ENCODE measurements at regions not wholly inside any gene's neighbourhood (a gene's known extent, or its start where the extent isn't known, plus 50 kb on each side); places are given as distances from the start of the nearest gene placed in this dataset.

DNA sequence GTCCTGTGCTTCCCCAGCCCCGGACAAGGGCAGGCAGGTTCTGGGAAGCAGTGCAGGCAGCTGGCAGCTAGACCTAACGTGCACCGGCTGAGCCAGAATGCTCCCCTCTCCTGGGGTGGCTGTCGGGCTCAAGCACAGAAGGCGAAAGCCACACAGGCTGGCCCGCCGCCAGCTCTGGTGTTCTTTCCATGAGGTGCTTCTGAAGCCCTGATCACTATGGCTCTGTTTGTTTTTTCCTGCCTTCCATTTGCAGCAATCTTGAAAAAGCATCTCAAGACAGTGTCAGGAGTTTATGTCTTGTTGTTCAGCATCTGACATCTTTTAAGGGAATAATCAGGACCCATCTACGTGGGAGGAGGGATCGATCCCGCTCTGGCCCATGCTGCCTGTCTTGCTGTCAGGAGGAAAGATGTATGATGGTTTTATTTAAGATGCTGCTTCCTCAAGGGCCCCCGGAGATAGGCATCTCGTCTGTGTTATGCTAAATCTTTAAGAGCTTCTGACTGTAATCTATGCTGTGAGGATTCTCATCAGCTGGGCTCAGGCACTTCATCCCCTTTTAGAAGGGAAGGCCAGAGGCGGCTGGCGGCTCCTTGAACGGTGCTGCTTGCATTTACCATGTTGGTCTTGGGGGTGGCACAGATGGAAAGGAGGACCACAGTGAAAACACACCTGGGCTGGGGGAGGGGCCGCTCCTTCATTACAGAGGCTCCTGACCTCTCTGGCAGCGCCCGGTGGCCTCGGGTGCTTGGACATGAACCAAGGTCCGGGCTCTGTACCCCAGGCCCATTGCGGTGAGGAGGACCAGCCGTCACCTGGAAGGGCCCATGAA lies 118.5 kb upstream of the HDAC4 start:
- no peak for DNase-seq
- no peak overlapping the region for H3K27ac Mint-ChIP-seq (ENCODE audit: unreplicated experiment)

DNA sequence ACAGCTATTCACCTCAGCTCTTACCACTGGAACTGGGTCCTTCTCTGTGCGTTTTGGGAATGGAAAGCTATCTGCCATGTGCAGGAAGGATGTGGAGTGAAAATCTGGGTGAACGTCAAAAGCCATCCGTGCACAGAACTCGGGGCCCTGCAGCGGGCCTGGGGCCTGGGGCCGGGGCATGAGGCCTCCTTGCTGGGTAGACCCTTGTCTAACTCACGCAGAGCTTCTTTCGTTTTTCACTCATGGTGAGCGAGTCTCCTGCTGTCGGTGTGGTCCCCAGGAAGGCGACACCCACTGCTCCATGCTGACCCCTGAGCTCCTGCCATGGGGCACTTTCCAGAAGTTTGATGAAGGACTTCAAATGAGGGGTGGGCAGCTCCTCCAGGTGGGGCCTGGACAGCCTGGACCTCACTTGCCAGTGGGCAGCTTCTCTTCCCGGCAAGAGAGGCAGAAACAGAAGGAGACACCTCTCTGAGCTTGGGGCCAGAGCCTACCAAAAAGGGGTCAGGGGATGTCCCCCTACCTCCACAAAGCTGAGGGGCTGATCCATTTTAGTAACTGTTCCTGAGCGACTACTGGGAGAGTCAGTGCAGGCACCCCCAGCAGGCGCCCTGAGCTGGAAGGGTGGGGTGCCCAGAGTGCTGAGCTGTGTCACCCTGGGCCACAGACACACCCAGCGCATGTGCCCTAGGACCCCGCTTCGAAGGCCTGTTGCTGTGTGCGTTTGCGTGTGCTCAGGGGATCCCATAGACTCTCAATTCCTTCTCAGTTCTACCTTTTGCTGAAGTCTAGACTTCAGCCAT lies 117.7 kb upstream of the HDAC4 start:
- no peak for TF ChIP-seq CTCF (IDR thresholded peaks at IDR 0.05; ENCODE audit: partially characterized antibody, unreplicated experiment)
- H3K27ac Mint-ChIP-seq (ENCODE audit: unreplicated experiment) = no peak overlapping the region
- no peaks in the 10 kb centered on the region for H3K36me3 Mint-ChIP-seq (ENCODE audit: unreplicated experiment)
- DNase-seq = no peak
- H3K4me1 Mint-ChIP-seq (ENCODE audit: low read depth, unreplicated experiment) = peaks cover 5% of the 10 kb centered on the region
- H3K27me3 Mint-ChIP-seq (ENCODE audit: unreplicated experiment) = peaks cover 2% of the 10 kb centered on the region
- peaks cover 5% of the 10 kb centered on the region for H3K9me3 Mint-ChIP-seq (ENCODE audit: unreplicated experiment)
- H3K4me3 Mint-ChIP-seq (ENCODE audit: unreplicated experiment) = no peak overlapping the region

More for the DNA sequence above, 118.5 kb upstream of the HDAC4 start:
- Mint-ChIP-seq H3K4me1 (ENCODE audit: low read depth, unreplicated experiment) (peaks cover 5% of the 10 kb centered on the region), H3K4me3 (ENCODE audit: unreplicated experiment) (no peak overlapping the region), H3K27me3 (ENCODE audit: unreplicated experiment) (peaks cover 2% of the 10 kb centered on the region), H3K9me3 (ENCODE audit: unreplicated experiment) (peaks cover 3% of the 10 kb centered on the region), H3K36me3 (ENCODE audit: unreplicated experiment) (no peaks in the 10 kb centered on the region)
- no peak for TF ChIP-seq CTCF (IDR thresholded peaks at IDR 0.05; ENCODE audit: partially characterized antibody, unreplicated experiment)

- Mint-ChIP-seq H3K27me3 (ENCODE audit: unreplicated experiment) (peaks cover 2% of the 10 kb centered on the region), H3K27ac (ENCODE audit: unreplicated experiment) (no peak overlapping the region)
These were observed 116.9 kb upstream of the HDAC4 start for GRCh38 chr2:239517686-239518085.

GRCh38 chr2:239516954-239517305 lies 116.1 kb upstream of the HDAC4 start:
- Mint-ChIP-seq H3K4me1 (ENCODE audit: low read depth, unreplicated experiment) (peaks cover 5% of the 10 kb centered on the region), H3K36me3 (ENCODE audit: unreplicated experiment) (no peaks in the 10 kb centered on the region), H3K4me3 (ENCODE audit: unreplicated experiment) (no peak overlapping the region)

More at GRCh38 chr2:239517686-239518085, 116.9 kb upstream of the HDAC4 start:
- TF ChIP-seq CTCF (IDR thresholded peaks at IDR 0.05; ENCODE audit: partially characterized antibody, unreplicated experiment) = no peak
- Mint-ChIP-seq H3K4me1 (ENCODE audit: low read depth, unreplicated experiment) (peaks cover 5% of the 10 kb centered on the region), H3K36me3 (ENCODE audit: unreplicated experiment) (no peaks in the 10 kb centered on the region), H3K4me3 (ENCODE audit: unreplicated experiment) (no peak overlapping the region), H3K9me3 (ENCODE audit: unreplicated experiment) (peaks cover 7% of the 10 kb centered on the region)
- no peak for DNase-seq

More at GRCh38 chr2:239516954-239517305, 116.1 kb upstream of the HDAC4 start:
- no peak overlapping the region for H3K27ac Mint-ChIP-seq (ENCODE audit: unreplicated experiment)
- no peak for DNase-seq
- peaks cover 2% of the 10 kb centered on the region for H3K27me3 Mint-ChIP-seq (ENCODE audit: unreplicated experiment)
- TF ChIP-seq CTCF (IDR thresholded peaks at IDR 0.05; ENCODE audit: partially characterized antibody, unreplicated experiment) = no peak
- peaks cover 7% of the 10 kb centered on the region for H3K9me3 Mint-ChIP-seq (ENCODE audit: unreplicated experiment)
